ENCODE measurements at regions not wholly inside any gene's neighbourhood (a gene's known extent, or its start where the extent isn't known, plus 50 kb on each side); places are given as distances from the start of the nearest gene placed in this dataset.

DNA sequence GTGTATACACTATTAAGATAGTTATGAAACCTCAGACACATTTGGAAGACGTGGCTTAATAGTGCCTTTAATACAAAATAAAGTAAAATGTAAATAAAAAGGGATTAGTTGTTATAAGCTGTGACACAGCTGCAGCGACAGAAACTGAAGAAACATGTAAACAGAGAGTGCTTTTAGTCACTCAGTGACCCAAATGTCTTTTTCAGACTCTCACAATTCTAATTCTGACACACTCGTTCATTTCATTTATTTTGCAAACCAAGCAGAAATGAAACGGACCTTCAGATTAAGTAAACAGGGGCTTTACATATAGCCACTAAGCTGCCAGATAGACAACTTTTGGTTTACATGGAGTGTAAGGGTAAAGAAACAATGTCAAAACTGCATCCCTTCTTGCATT lies 181.0 kb upstream of the ETAA1 start:
- TF ChIP-seq, protein P1, sequence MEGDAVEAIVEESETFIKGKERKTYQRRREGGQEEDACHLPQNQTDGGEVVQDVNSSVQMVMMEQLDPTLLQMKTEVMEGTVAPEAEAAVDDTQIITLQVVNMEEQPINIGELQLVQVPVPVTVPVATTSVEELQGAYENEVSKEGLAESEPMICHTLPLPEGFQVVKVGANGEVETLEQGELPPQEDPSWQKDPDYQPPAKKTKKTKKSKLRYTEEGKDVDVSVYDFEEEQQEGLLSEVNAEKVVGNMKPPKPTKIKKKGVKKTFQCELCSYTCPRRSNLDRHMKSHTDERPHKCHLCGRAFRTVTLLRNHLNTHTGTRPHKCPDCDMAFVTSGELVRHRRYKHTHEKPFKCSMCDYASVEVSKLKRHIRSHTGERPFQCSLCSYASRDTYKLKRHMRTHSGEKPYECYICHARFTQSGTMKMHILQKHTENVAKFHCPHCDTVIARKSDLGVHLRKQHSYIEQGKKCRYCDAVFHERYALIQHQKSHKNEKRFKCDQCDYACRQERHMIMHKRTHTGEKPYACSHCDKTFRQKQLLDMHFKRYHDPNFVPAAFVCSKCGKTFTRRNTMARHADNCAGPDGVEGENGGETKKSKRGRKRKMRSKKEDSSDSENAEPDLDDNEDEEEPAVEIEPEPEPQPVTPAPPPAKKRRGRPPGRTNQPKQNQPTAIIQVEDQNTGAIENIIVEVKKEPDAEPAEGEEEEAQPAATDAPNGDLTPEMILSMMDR (tag by site-specific recombination; IDR thresholded peaks at IDR 0.05): no peak
- TF ChIP-seq, protein P2, sequence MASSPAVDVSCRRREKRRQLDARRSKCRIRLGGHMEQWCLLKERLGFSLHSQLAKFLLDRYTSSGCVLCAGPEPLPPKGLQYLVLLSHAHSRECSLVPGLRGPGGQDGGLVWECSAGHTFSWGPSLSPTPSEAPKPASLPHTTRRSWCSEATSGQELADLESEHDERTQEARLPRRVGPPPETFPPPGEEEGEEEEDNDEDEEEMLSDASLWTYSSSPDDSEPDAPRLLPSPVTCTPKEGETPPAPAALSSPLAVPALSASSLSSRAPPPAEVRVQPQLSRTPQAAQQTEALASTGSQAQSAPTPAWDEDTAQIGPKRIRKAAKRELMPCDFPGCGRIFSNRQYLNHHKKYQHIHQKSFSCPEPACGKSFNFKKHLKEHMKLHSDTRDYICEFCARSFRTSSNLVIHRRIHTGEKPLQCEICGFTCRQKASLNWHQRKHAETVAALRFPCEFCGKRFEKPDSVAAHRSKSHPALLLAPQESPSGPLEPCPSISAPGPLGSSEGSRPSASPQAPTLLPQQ (tag by site-specific recombination; IDR thresholded peaks at IDR 0.05): no peak
- TF ChIP-seq ZNF76 (tag by site-specific recombination; IDR thresholded peaks at IDR 0.05; ENCODE audit: borderline replicate concordance, low read depth) (no peak), ZNF473 (tag by site-specific recombination; IDR thresholded peaks at IDR 0.05) (no peak), SCRT1 (tag by site-specific recombination; IDR thresholded peaks at IDR 0.05; ENCODE audit: borderline replicate concordance) (no peak), ZNF660 (tag by site-specific recombination; IDR thresholded peaks at IDR 0.05) (no peak), SCRT2 (tag by site-specific recombination; IDR thresholded peaks at IDR 0.05) (no peak), YY1 (tag by site-specific recombination; IDR thresholded peaks at IDR 0.05) (no peak), ZNF701 (tag by site-specific recombination; IDR thresholded peaks at IDR 0.05) (no peak), TCF7L2 (IDR thresholded peaks at IDR 0.05; ENCODE audit: borderline replicate concordance, low read depth, low read length) (no peak), ZBTB1 (tag by site-specific recombination; IDR thresholded peaks at IDR 0.05) (no peak), ZNF791 (tag by site-specific recombination; IDR thresholded peaks at IDR 0.05) (no peak)
- TF ChIP-seq, protein P3, sequence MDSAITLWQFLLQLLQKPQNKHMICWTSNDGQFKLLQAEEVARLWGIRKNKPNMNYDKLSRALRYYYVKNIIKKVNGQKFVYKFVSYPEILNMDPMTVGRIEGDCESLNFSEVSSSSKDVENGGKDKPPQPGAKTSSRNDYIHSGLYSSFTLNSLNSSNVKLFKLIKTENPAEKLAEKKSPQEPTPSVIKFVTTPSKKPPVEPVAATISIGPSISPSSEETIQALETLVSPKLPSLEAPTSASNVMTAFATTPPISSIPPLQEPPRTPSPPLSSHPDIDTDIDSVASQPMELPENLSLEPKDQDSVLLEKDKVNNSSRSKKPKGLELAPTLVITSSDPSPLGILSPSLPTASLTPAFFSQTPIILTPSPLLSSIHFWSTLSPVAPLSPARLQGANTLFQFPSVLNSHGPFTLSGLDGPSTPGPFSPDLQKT (IDR thresholded peaks at IDR 0.05; ENCODE audit: borderline replicate concordance, low read depth, low read length): no peak
- TF ChIP-seq, protein P4, sequence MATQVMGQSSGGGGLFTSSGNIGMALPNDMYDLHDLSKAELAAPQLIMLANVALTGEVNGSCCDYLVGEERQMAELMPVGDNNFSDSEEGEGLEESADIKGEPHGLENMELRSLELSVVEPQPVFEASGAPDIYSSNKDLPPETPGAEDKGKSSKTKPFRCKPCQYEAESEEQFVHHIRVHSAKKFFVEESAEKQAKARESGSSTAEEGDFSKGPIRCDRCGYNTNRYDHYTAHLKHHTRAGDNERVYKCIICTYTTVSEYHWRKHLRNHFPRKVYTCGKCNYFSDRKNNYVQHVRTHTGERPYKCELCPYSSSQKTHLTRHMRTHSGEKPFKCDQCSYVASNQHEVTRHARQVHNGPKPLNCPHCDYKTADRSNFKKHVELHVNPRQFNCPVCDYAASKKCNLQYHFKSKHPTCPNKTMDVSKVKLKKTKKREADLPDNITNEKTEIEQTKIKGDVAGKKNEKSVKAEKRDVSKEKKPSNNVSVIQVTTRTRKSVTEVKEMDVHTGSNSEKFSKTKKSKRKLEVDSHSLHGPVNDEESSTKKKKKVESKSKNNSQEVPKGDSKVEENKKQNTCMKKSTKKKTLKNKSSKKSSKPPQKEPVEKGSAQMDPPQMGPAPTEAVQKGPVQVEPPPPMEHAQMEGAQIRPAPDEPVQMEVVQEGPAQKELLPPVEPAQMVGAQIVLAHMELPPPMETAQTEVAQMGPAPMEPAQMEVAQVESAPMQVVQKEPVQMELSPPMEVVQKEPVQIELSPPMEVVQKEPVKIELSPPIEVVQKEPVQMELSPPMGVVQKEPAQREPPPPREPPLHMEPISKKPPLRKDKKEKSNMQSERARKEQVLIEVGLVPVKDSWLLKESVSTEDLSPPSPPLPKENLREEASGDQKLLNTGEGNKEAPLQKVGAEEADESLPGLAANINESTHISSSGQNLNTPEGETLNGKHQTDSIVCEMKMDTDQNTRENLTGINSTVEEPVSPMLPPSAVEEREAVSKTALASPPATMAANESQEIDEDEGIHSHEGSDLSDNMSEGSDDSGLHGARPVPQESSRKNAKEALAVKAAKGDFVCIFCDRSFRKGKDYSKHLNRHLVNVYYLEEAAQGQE (tag by site-specific recombination; IDR thresholded peaks at IDR 0.05): no peak
